ENCODE measurements at regions not wholly inside any gene's neighbourhood (a gene's known extent, or its start where the extent isn't known, plus 50 kb on each side); places are given as distances from the start of the nearest gene placed in this dataset.

GRCh38 chr4:126957987-126958386 is 674.8 kb upstream of the INTU start:
- H3K36me3 ChIP-seq (ENCODE audit: low read depth): no peaks in the 10 kb centered on the region
- intact Hi-C loops (cut with DNase I, micrococcal nuclease): no loop called here
- DNase-seq: no peak
- TF ChIP-seq CTCF (IDR thresholded peaks at IDR 0.05): no peak
- no peaks in the 10 kb centered on the region for H3K4me1 ChIP-seq (ENCODE audit: low read depth)
- ATAC-seq: no peak
- H3K9me3 ChIP-seq: peaks cover 25% of the 10 kb centered on the region
- no peak overlapping the region for H3K4me3 ChIP-seq

- no peaks in the 10 kb centered on the region for H3K4me1 ChIP-seq (ENCODE audit: low read depth)
- intact Hi-C loops (cut with DNase I, micrococcal nuclease): no loop called here
- no peak for ATAC-seq
- no peaks in the 10 kb centered on the region for H3K36me3 ChIP-seq (ENCODE audit: low read depth)
- H3K4me3 ChIP-seq: no peak overlapping the region
- TF ChIP-seq CTCF (IDR thresholded peaks at IDR 0.05): no peak
- peaks cover 25% of the 10 kb centered on the region for H3K9me3 ChIP-seq
- DNase-seq: no peak
Measured at GRCh38 chr4:126958482-126958881, 674.3 kb upstream of the INTU start.

- TF ChIP-seq CTCF (IDR thresholded peaks at IDR 0.05): no peak
- Histone ChIP-seq H3K9me3 (peaks cover 25% of the 10 kb centered on the region), H3K4me1 (ENCODE audit: low read depth) (no peaks in the 10 kb centered on the region), H3K4me3 (no peak overlapping the region), H3K36me3 (ENCODE audit: low read depth) (no peaks in the 10 kb centered on the region)
- no peak for ATAC-seq
- intact Hi-C loops (cut with DNase I, micrococcal nuclease): no loop called here
- DNase-seq: no peak
Measured at GRCh38 chr4:126959056-126959745, 673.6 kb upstream of the INTU start.

- intact Hi-C loops (cut with DNase I, micrococcal nuclease): no loop called here
- Histone ChIP-seq H3K9me3 (peaks cover 16% of the 10 kb centered on the region), H3K4me1 (ENCODE audit: low read depth) (no peaks in the 10 kb centered on the region), H3K4me3 (no peak overlapping the region), H3K36me3 (ENCODE audit: low read depth) (no peaks in the 10 kb centered on the region)
- no peak for DNase-seq
- TF ChIP-seq CTCF (IDR thresholded peaks at IDR 0.05): no peak
- no peak for ATAC-seq
Measured at GRCh38 chr4:126960760-126961159, 672.0 kb upstream of the INTU start.

- ATAC-seq (no peak), DNase-seq (no peak)
- TF ChIP-seq CTCF (IDR thresholded peaks at IDR 0.05): no peak
- Histone ChIP-seq H3K36me3 (ENCODE audit: low read depth) (no peaks in the 10 kb centered on the region), H3K4me1 (ENCODE audit: low read depth) (no peaks in the 10 kb centered on the region), H3K9me3 (peaks cover 7% of the 10 kb centered on the region), H3K4me3 (no peak overlapping the region)
- intact Hi-C loops (cut with DNase I, micrococcal nuclease): no loop called here
Measured at GRCh38 chr4:126961661-126962060, 671.1 kb upstream of the INTU start.

GRCh38 chr4:126965877-126966276 is 666.9 kb upstream of the INTU start:
- no peak for TF ChIP-seq CTCF (IDR thresholded peaks at IDR 0.05)
- H3K4me3 ChIP-seq: no peak overlapping the region
- intact Hi-C loops (cut with DNase I, micrococcal nuclease): no loop called here
- H3K4me1 ChIP-seq (ENCODE audit: low read depth): no peaks in the 10 kb centered on the region
- no peaks in the 10 kb centered on the region for H3K36me3 ChIP-seq (ENCODE audit: low read depth)
- ATAC-seq: no peak
- DNase-seq: no peak
- H3K9me3 ChIP-seq: peaks cover 4% of the 10 kb centered on the region
